C4-2B (cell line): ENCODE measurements at regions not wholly inside any gene's neighbourhood (a gene's known extent, or its start where the extent isn't known, plus 50 kb on each side); places are given as distances from the start of the nearest gene placed in this dataset.

ENCODE experiments used
- CTCF ChIP-seq: fragments of 450-650 bp; conservative IDR thresholded peaks from 2 replicates; pipeline ENCODE4 v1.5.1; 2017; ENCODE audit warnings: mild to moderate bottlenecking
- ZFX ChIP-seq: fragments of 450-650 bp; IDR thresholded peaks from 2 replicates; pipeline ENCODE4 v1.6.1; 2017

GRCh38 chr10:3376631-3377030, 204.0 kb upstream of the PITRM1 start:
- TF ChIP-seq CTCF (no peak), ZFX (no peak)
